Testis (tissue), 2 donors: ENCODE measurements at regions not wholly inside any gene's neighbourhood (a gene's known extent, or its start where the extent isn't known, plus 50 kb on each side); places are given as distances from the start of the nearest gene placed in this dataset.

ENCODE experiments used
- DNase-seq: peaks from one replicate; pipeline ENCODE4 v3.0.0-alpha.2; 2019
- H3K27ac ChIP-seq, 2 donors: fragments of 200-600 bp; sonication (generic); one replicate each; pipeline ENCODE4 v1.5.1; 2019
- H3K27me3 ChIP-seq: fragments of 200-600 bp; sonication (generic); one replicate; pipeline ENCODE4 v1.5.1; 2019
- H3K36me3 ChIP-seq: fragments of 200-600 bp; sonication (generic); one replicate; pipeline ENCODE4 v1.5.1; 2017; ENCODE audit warnings: low read depth; ENCODE audit errors: missing control alignments
- H3K4me1 ChIP-seq: fragments of 200-600 bp; sonication (generic); one replicate; pipeline ENCODE4 v1.5.1; 2019
- H3K4me3 ChIP-seq, 2 donors: fragments of 200-600 bp; sonication (generic); one replicate each; pipeline ENCODE4 v1.5.1; 2017 to 2019
- H3K9me3 ChIP-seq: fragments of 200-600 bp; sonication (generic); one replicate; pipeline ENCODE4 v1.5.1; 2017
- CTCF ChIP-seq, 3 experiments: fragments of 450-650 bp in 2 of 3; fragments of 200-600 bp in 1 of 3; sonication (generic) in 1 of 3; IDR thresholded peaks; one replicate each; pipeline ENCODE4 v1.5.1; 2016 to 2019; ENCODE audit warnings: antibody characterized with exemption in 3 of 3, mild to moderate bottlenecking in 2 of 3, moderate library complexity in 1 of 3
- POLR2A ChIP-seq: fragments of 450-650 bp; IDR thresholded peaks from one replicate; pipeline ENCODE4 v1.6.1; 2017; ENCODE audit warnings: antibody characterized with exemption, mild to moderate bottlenecking, moderate library complexity
- WGBS, 2 donors: methylation state at CpG; one replicate each; pipeline ENCODE4 v1.1.5; 2018; 5-methylcytosine and 5-hydroxymethylcytosine counted together
- intact Hi-C: fragments of 100-400 bp; cut with DNase I; formaldehyde crosslinking; loops from one replicate; pipeline ENCODE4 v1.15.1; 2023; ENCODE audit warnings: low total_unique reads

GRCh38 chr3:197375001-197375441 is 76.6 kb upstream of the DLG1 start:
- no peaks in the 10 kb centered on the region for H3K9me3 ChIP-seq
- no peak overlapping the region for H3K4me3 ChIP-seq
- intact Hi-C loops = no loop called here
- no peaks in the 10 kb centered on the region for H3K36me3 ChIP-seq
- no peaks in the 10 kb centered on the region for H3K27me3 ChIP-seq
- TF ChIP-seq CTCF (IDR thresholded peaks at IDR 0.05) (no peak), POLR2A (no peak)
- WGBS, 2 donors = 92 to 93% methylated on average over 11 of the region's 11 CpGs
- no peak overlapping the region for H3K27ac ChIP-seq
- no peak for DNase-seq
- no peaks in the 10 kb centered on the region for H3K4me1 ChIP-seq

- 93 to 95% methylated on average over 8 of the region's 8 CpGs for WGBS, 2 donors
- DNase-seq = no peak
- intact Hi-C loops = no loop called here
- H3K9me3 ChIP-seq = no peaks in the 10 kb centered on the region
- H3K4me1 ChIP-seq = no peaks in the 10 kb centered on the region
- TF ChIP-seq POLR2A (no peak), CTCF (IDR thresholded peaks at IDR 0.05) (no peak)
- H3K27me3 ChIP-seq = no peaks in the 10 kb centered on the region
- H3K36me3 ChIP-seq = no peaks in the 10 kb centered on the region
- no peak overlapping the region for H3K4me3 ChIP-seq
- H3K27ac ChIP-seq = no peak overlapping the region
Observed at GRCh38 chr3:197373096-197373495, 74.7 kb upstream of the DLG1 start.

GRCh38 chr3:197372047-197372661 is 73.7 kb upstream of the DLG1 start:
- TF ChIP-seq CTCF (IDR thresholded peaks at IDR 0.05) (no peak), POLR2A (no peak)
- Histone ChIP-seq H3K36me3 (no peaks in the 10 kb centered on the region), H3K27me3 (no peaks in the 10 kb centered on the region), H3K4me1 (no peaks in the 10 kb centered on the region), H3K27ac (no peak overlapping the region), H3K9me3 (no peaks in the 10 kb centered on the region), H3K4me3 (no peak overlapping the region)
- WGBS, 2 donors = 66 to 69% methylated on average over 7 of the region's 7 CpGs
- no peak for DNase-seq
- intact Hi-C loops = no loop called here

- TF ChIP-seq CTCF (IDR thresholded peaks at IDR 0.05) (no peak), POLR2A (no peak)
- H3K27me3 ChIP-seq = no peaks in the 10 kb centered on the region
- intact Hi-C loops = no loop called here
- no peaks in the 10 kb centered on the region for H3K9me3 ChIP-seq
- no peaks in the 10 kb centered on the region for H3K36me3 ChIP-seq
- H3K4me1 ChIP-seq = no peaks in the 10 kb centered on the region
- 44 to 71% methylated on average over 1 of the region's 1 CpG for WGBS, 2 donors
- no peak overlapping the region for H3K4me3 ChIP-seq
- DNase-seq = no peak
- no peak overlapping the region for H3K27ac ChIP-seq
Observed at GRCh38 chr3:197371591-197372046, 73.2 kb upstream of the DLG1 start.

DNA sequence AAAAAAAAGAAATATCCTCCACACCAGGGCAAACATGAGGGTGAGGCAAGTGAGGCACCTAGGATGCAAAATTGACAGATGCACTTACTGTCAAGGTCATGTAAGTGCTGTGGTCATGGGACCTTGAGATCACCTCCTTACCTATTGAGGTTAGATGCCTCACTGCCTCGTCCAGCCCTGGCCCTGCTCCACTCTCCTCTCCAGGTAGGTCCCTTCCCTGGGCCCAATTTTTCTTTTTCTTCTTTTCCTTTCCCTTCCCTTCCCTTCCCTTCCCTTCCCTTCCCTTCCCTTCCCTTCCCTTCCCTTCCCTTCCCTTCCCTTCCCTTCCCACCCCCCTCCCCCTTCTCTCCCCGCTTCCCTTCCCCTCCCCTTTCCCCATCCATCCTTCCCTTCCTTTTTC is 71.1 kb upstream of the DLG1 start:
- no peaks in the 10 kb centered on the region for H3K9me3 ChIP-seq
- TF ChIP-seq CTCF (IDR thresholded peaks at IDR 0.05) = no peak
- intact Hi-C loops = no loop called here

More for the DNA sequence above, 71.1 kb upstream of the DLG1 start:
- WGBS, 2 donors = 93 to 98% methylated on average over 2 of the region's 2 CpGs
- Histone ChIP-seq H3K4me3 (no peak overlapping the region), H3K36me3 (no peaks in the 10 kb centered on the region), H3K27me3 (no peaks in the 10 kb centered on the region), H3K4me1 (no peaks in the 10 kb centered on the region), H3K27ac (no peak overlapping the region)
- no peak for DNase-seq
